IPS-18a (cell line): ENCODE measurements at regions not wholly inside any gene's neighbourhood (a gene's known extent, or its start where the extent isn't known, plus 50 kb on each side); places are given as distances from the start of the nearest gene placed in this dataset.
"Not testable (repeated sequence)": the region's sequence is repeated elsewhere in the genome, so short reads cannot be mapped to it uniquely, and the experiment has no call there.

Experiments
- H3K27ac ChIP-seq: one replicate; pipeline ENCODE4 v1.5.1; 2013; ENCODE audit warnings: low read length
- H3K27me3 ChIP-seq: one replicate; pipeline ENCODE4 v1.6.1; 2013; ENCODE audit warnings: mild to moderate bottlenecking, low read length; ENCODE audit not compliant: control insufficient read depth, insufficient read depth
- H3K36me3 ChIP-seq: one replicate; pipeline ENCODE4 v1.6.1; 2013; ENCODE audit warnings: low read depth, low read length; ENCODE audit not compliant: control insufficient read depth
- H3K4me1 ChIP-seq: one replicate; pipeline ENCODE4 v1.6.1; 2013; ENCODE audit warnings: low read depth, low read length; ENCODE audit not compliant: control insufficient read depth
- H3K4me3 ChIP-seq: one replicate; pipeline ENCODE4 v1.5.1; 2013; ENCODE audit warnings: low read length
- H3K9ac ChIP-seq: one replicate; pipeline ENCODE4 v1.6.1; 2013; ENCODE audit warnings: mild to moderate bottlenecking, low read length, moderate library complexity
- H3K9me3 ChIP-seq: one replicate; pipeline ENCODE4 v1.6.1; 2013; ENCODE audit warnings: low read depth, low read length; ENCODE audit not compliant: control insufficient read depth

DNA sequence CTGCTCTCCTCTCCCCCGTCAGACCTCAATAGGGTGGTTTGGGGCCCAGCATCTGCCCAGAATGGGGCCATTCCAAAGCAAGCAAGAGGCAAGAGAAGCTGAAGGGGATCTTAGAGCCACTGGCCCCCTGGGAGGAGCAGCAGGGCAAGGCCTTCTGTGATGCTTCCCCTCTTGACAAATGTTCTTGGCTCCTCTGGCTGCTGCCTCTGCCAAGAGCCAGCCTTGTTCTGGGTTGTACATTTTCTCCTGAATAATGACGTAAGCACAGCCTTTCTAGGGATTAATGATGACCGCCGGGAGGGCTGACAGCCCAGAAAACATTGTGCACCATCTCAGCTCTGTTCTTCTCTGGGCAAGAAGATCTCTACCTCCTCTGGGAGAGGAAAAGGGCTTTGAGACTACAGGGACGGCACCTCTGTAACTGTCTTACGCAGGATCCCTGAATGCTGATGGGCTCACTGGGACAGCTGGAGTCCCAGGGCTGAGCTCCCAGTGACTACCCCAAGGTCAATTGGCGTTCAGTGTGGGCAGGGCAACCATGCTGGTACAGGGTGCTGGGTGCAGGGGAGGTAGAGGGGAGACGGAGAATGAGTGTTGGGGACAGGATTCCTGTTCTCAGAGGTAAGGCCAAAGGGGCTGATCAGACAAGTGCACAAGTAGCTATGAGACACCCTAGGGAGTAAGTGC, 253.3 kb downstream of the FAM43A start:
- Histone ChIP-seq H3K27me3 (no peaks in the 10 kb centered on the region), H3K9ac (no peak overlapping the region), H3K4me1 (no peaks in the 10 kb centered on the region), H3K9me3 (no peaks in the 10 kb centered on the region), H3K27ac (no peak overlapping the region), H3K36me3 (no peaks in the 10 kb centered on the region), H3K4me3 (no peak overlapping the region)

DNA sequence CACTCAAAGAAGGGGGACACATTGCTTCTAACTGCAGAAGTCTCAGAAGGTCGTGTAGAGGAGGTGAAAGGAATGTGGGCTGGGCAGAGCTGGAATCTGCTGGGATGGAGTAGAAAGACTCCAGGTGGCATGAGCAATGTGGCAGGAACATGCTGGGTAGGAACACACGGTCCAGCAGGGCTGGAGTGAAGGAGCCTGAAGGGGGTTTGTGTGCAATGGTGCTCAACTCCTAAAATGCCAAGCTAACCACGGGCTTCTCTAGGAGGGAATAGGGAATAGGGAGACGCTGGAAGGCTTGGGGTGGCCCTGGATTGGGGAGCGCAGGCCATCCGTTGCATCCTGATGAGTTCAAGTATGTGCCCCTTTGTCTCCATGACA, 253.8 kb downstream of the FAM43A start:
- Histone ChIP-seq H3K4me1 (no peaks in the 10 kb centered on the region), H3K9me3 (no peaks in the 10 kb centered on the region), H3K27me3 (no peaks in the 10 kb centered on the region), H3K27ac (no peak overlapping the region), H3K9ac (no peak overlapping the region), H3K4me3 (no peak overlapping the region), H3K36me3 (no peaks in the 10 kb centered on the region)

DNA sequence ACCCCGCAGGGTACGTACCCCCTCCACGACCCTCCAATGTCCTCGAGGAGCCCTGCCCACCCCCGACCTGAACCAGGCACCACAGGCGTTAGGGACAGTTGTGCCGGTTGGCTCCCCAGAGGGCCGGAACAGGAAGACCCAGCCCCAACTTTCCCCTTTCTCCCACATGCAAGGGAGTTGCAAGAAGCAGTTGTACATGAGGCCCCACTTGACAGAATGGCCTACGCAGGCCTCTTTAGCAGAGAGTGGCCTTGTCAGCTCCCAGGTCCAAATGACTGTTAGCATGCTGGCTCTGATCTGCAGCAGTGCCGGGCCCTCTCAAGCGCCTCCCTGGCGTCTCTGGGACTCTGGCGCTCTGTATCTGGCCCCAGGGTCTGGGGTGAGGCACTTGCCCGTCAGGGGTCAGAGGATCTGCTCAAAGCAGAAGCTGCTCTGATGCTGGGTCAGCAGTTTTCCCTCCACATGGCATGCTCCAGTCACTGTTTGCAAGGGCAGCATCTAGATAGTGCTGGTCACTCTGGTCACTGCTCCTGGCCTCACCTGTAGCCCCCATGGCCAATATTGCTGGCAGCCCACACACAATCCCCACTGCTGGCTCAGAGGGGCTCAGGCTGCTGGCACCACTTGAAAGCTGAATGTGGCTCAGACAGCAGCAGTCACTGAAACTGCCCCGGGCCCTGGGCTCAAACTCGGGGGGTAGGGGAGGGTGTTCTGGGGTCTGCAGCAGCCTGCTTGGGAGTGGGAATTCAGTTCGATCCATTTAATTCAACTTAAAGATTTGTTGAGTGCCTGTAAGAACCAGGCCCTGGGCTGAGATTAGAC, 254.5 kb downstream of the FAM43A start:
- Histone ChIP-seq H3K9ac (no peak overlapping the region), H3K36me3 (no peaks in the 10 kb centered on the region), H3K4me1 (no peaks in the 10 kb centered on the region), H3K9me3 (no peaks in the 10 kb centered on the region), H3K4me3 (no peak overlapping the region), H3K27ac (no peak overlapping the region), H3K27me3 (no peaks in the 10 kb centered on the region)

DNA sequence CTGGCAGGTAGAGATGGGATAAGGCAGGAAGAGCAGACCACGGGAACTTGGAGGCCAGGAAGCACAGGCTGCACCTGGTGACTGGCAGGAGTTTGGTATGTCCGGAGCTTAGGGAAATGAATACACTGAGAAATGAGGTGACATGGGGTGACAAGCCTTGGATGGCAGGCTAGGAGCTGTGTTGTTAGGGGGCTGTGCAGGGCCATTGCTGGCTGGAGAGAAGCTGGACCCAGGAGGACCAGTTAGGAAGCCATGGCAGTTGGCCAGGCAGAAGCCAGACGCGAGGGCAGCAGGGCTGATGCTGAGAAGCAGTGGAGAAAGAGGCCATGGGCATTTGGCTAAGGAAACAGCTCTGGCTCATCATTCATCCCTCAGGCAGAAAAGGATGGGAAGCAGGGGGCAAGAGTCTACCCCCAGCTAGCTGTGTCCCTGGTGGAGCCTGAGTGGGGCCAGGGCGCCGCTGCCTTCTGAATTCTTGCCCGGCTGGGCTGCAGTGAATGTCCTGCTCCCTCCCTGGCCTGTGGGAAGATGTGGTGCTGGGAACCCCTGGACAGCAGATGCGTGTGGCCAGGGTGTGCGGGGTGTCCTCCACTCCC, 255.8 kb downstream of the FAM43A start:
- no peak overlapping the region for H3K27ac ChIP-seq
- no peak overlapping the region for H3K4me3 ChIP-seq
- H3K27me3 ChIP-seq, result no peaks in the 10 kb centered on the region
- H3K9me3 ChIP-seq, result no peaks in the 10 kb centered on the region
- no peaks in the 10 kb centered on the region for H3K36me3 ChIP-seq
- no peaks in the 10 kb centered on the region for H3K4me1 ChIP-seq
- H3K9ac ChIP-seq, result no peak overlapping the region

DNA sequence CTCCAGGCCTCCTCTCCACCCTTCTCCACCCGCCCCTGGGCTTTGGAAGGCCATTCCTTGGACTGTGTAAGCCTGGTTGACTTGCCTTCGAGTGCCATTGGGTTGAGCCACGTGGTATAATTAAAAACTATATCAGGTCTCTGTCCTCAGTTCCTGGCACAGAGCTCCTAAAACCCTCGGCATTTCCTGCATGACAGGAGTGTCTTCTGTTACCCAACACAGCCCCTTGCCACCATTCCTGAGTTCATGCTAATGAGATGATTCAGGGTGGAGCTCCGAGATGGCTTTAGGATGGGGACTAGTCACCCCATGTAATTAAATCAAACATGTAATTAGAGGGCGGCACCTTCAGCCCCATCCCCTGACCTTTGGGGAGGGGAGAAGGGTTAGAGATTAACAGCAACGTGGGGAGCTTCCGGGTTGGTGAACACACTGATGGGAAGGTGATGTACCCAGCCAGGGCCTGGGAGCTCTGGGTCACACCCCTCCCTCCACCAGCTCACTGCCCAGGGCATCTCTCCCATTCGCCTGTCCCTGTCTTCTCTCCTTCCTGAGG, 256.4 kb downstream of the FAM43A start:
- no peaks in the 10 kb centered on the region for H3K27me3 ChIP-seq
- no peaks in the 10 kb centered on the region for H3K36me3 ChIP-seq
- no peaks in the 10 kb centered on the region for H3K9me3 ChIP-seq
- no peak overlapping the region for H3K27ac ChIP-seq
- H3K4me1 ChIP-seq, result no peaks in the 10 kb centered on the region
- H3K4me3 ChIP-seq, result no peak overlapping the region
- no peak overlapping the region for H3K9ac ChIP-seq

DNA sequence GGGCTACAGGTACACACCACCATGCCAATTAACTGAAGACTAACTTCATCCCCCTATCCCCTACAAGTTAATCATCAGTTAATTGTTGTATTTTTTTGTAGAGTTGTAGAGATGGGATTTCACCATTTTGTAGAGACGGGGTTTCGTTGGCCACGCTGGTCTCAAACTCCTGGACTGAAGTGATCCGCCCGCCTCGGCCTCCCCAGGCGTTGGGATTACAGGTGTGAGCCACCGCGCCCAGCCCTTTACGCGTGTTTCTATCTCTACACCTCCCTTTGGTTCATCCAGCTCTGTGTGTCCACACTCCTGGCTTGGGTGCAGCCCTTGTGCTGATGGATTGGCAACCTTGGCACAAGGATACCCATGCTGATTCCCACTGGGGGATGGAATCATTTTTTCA, 258.8 kb downstream of the FAM43A start:
- H3K27ac ChIP-seq, result no peak overlapping the region
- H3K9ac ChIP-seq, result no peak overlapping the region
- H3K4me3 ChIP-seq, result no peak overlapping the region
- no peaks in the 10 kb centered on the region for H3K4me1 ChIP-seq
- H3K27me3 ChIP-seq, result no peaks in the 10 kb centered on the region
- H3K9me3 ChIP-seq, result no peaks in the 10 kb centered on the region
- H3K36me3 ChIP-seq, result no peaks in the 10 kb centered on the region

DNA sequence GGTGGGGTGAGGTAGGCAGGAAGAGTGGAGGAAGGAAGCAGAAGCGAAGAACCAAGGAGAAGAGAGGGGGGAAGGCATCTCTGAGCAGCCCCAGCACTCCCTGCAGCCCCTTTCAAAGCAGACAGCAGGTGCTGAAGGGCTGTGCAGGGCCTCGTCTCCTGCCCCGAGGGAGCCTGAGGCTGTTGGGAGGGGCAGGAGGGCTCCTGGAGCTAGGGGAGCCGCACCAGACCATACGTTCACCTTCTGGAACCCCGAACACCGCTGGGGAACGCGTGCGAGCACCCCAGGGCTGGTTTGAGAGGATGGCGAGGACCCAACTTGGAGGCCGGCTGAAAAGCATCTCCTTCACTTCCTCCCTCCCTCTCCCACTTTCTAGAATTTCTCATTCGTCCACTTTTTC, 259.8 kb downstream of the FAM43A start:
- Histone ChIP-seq H3K36me3 (no peaks in the 10 kb centered on the region), H3K9me3 (no peaks in the 10 kb centered on the region), H3K9ac (no peak overlapping the region), H3K4me3 (no peak overlapping the region), H3K27ac (no peak overlapping the region), H3K4me1 (no peaks in the 10 kb centered on the region), H3K27me3 (no peaks in the 10 kb centered on the region)

DNA sequence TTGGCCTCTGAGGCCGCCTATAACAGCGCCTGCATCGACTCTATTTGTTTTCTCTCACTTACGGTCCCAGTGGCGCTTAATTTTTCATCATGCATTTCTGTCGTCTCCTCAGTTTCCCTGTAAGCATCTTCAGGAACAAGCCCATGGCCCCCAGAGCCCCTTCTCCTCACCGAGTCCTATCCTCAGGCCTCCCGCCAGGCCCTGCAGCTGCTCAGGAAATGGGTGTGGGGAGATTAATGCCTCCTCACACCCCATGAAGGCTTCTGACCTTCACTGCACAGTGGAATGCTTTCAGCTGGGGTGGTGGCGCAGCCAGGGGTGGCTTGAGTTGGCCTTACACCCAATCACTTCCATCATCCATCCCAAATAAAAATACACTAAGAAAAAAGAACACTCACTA, 260.4 kb downstream of the FAM43A start:
- no peak overlapping the region for H3K27ac ChIP-seq
- H3K4me1 ChIP-seq, result no peaks in the 10 kb centered on the region
- H3K27me3 ChIP-seq, result no peaks in the 10 kb centered on the region
- no peaks in the 10 kb centered on the region for H3K36me3 ChIP-seq
- no peaks in the 10 kb centered on the region for H3K9me3 ChIP-seq
- H3K9ac ChIP-seq, result no peak overlapping the region
- no peak overlapping the region for H3K4me3 ChIP-seq

DNA sequence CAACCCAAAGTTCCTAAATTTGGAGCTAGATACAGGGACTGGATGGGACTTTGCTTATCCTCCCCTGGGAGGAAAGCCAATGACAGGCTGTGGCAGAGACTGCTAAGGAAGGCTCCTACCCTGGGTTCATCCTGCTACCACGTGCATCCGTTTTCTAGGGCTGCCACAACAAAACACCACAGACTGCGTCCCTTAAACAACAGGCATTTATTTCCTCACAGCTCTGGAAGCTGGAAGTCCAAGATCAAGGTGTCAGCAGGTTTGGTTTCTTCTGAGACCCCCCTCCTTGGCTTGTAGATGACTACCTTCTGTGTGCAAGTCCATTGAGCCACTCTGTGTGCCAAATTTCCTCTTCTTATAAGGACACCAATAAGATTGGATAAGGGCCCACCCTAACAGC, 263.9 kb downstream of the FAM43A start:
- H3K27me3 ChIP-seq, result no peaks in the 10 kb centered on the region
- no peak overlapping the region for H3K27ac ChIP-seq
- H3K4me3 ChIP-seq, result no peak overlapping the region
- H3K9me3 ChIP-seq, result no peaks in the 10 kb centered on the region
- no peak overlapping the region for H3K9ac ChIP-seq
- H3K4me1 ChIP-seq, result no peaks in the 10 kb centered on the region
- no peaks in the 10 kb centered on the region for H3K36me3 ChIP-seq

DNA sequence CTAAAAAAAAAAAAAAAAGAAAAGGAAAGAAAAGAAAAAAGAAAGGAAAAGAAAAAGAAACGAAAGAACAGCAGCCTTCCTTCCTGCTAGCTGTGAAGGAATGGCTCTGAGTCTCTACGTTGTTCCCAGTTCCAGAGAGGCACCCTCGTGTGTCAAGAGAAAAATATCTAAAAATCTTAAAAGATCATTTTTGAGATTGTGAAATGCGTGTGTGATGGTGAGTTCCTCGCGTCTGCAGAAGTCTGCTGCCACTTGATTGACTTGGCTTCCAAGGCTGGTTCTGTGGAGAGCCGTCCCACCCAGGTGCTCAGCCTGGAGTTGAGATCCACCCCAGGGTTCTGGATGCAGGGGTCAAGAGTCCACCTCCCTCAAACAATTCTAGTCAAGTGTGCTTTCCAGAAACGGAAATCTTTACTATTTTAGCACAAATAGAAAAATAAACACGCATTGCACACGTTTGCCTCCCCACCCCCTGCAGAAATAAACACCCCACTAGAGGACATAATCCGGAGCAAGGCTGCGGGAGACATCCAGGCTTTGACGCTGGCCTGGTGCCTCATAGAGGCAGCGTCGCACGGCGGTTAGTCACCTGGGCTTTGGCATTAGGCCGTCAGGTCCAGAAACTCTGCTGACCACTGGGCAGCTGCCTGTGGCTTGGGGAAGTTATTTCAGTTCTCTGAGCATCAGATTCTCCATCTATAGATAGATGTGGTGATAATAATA, 265.4 kb downstream of the FAM43A start:
- H3K4me1 ChIP-seq, result no peaks in the 10 kb centered on the region
- H3K27ac ChIP-seq, result no peak overlapping the region
- H3K9ac ChIP-seq, result no peak overlapping the region
- no peak overlapping the region for H3K4me3 ChIP-seq
- H3K27me3 ChIP-seq, result no peaks in the 10 kb centered on the region
- H3K9me3 ChIP-seq, result no peaks in the 10 kb centered on the region
- H3K36me3 ChIP-seq, result no peaks in the 10 kb centered on the region

DNA sequence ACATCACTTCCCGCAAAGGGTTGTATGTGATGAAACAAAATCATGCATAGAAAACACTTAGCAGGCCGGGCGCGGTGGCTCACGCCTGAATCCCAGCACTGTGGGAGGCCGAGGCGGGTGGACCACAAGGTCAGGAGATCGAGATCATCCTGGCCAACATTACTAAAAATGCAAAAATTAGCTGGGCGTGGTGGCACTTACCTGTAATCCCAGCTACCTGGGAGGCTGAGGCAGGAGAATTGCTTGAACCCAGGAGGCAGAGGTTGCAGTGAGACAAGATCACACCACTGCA, 265.9 kb downstream of the FAM43A start:
- H3K4me3 ChIP-seq, H3K36me3 ChIP-seq, H3K4me1 ChIP-seq, H3K27me3 ChIP-seq, H3K9me3 ChIP-seq, H3K9ac ChIP-seq, H3K27ac ChIP-seq: not testable (repeated sequence)
